H1 (cell line): ENCODE measurements at regions not wholly inside any gene's neighbourhood (a gene's known extent, or its start where the extent isn't known, plus 50 kb on each side); places are given as distances from the start of the nearest gene placed in this dataset.

ENCODE experiments used
- CTCF ChIA-PET: fragments of 300-600 bp; sonication (Branson Sonifier 250); formaldehyde crosslinking; loops from one replicate; lab custom pipeline; 2021; ENCODE audit not compliant: partially characterized antibody; lab: Charles Lee
- POLR2A ChIA-PET: fragments of 300-600 bp; sonication (Branson Sonifier 250); formaldehyde crosslinking; loops from one replicate; lab custom pipeline; 2021; ENCODE audit warnings: inconsistent platforms; ENCODE audit not compliant: partially characterized antibody; lab: Charles Lee
- DNase-seq, 2 experiments: peaks; one replicate each; pipeline versions ENCODE4 v3.0.0 to v3.0.0-alpha.2; 2010 to 2022; ENCODE audit warnings: low spot score in 2 of 2, low read depth in 1 of 2, mixed read lengths in 1 of 2
- FAIRE-seq: peaks from 2 replicates; lab custom pipeline; 2011; peaks lifted over from hg19 to GRCh38; lab: Jason Lieb, UNC
- H2AFZ ChIP-seq: 2 replicates; pipeline ENCODE4 v1.8.1; 2012; ENCODE audit warnings: low read length, inconsistent platforms
- H2AK5ac ChIP-seq: 2 replicates; pipeline ENCODE4 v1.6.1; 2013; ENCODE audit warnings: low read depth, low read length
- H2BK120ac ChIP-seq: replicated peaks from 2 replicates; pipeline ENCODE3; 2013; ENCODE audit warnings: low read depth, low read length, inconsistent platforms
- H2BK12ac ChIP-seq: 2 replicates; pipeline ENCODE4 v1.6.1; 2013; ENCODE audit warnings: low read depth, low read length
- H2BK15ac ChIP-seq: 2 replicates; pipeline ENCODE4 v1.6.1; 2013; ENCODE audit warnings: low read length
- H2BK20ac ChIP-seq: 2 replicates; pipeline ENCODE4 v1.6.1; 2013; ENCODE audit warnings: low read length
- H2BK5ac ChIP-seq: 2 replicates; pipeline ENCODE4 v1.6.1; 2013; ENCODE audit warnings: low read depth, low read length
- H3K14ac ChIP-seq: 2 replicates; pipeline ENCODE4 v1.6.1; 2013; ENCODE audit warnings: inconsistent platforms; ENCODE audit not compliant: insufficient read length
- H3K18ac ChIP-seq: 2 replicates; pipeline ENCODE4 v1.6.1; 2013; ENCODE audit warnings: low read length; ENCODE audit errors: extremely low read depth
- H3K23ac ChIP-seq: 2 replicates; pipeline ENCODE4 v1.6.1; 2013; ENCODE audit warnings: inconsistent platforms; ENCODE audit not compliant: insufficient read length
- H3K23me2 ChIP-seq: 2 replicates; pipeline ENCODE4 v1.6.1; 2013; ENCODE audit warnings: low read depth, low read length
- H3K27ac ChIP-seq: 2 replicates; pipeline ENCODE4 v1.6.1; 2011; ENCODE audit warnings: low read depth, low read length, inconsistent platforms
- H3K27me3 ChIP-seq, 4 experiments: replicated peaks in 1 of 4; 1 replicate in 1 of 4; 2 replicates in 3 of 4; pipeline versions ENCODE4 v1.6.1 to v1.8.1; 2011 to 2013; ENCODE audit warnings: low read length in 3 of 4, mild to moderate bottlenecking in 3 of 4, inconsistent platforms in 2 of 4, mixed read lengths in 2 of 4, moderate library complexity in 1 of 4; ENCODE audit not compliant: control insufficient read depth in 3 of 4, insufficient read depth in 3 of 4; ENCODE audit errors: extremely low read depth in 1 of 4
- H3K36me3 ChIP-seq, 4 experiments: 2 replicates each; pipeline versions ENCODE4 v1.6.1 to v1.8.1; 2011 to 2013; ENCODE audit warnings: mild to moderate bottlenecking in 4 of 4, low read length in 3 of 4, moderate library complexity in 2 of 4, control low read depth in 1 of 4, inconsistent platforms in 1 of 4; ENCODE audit not compliant: insufficient read depth in 4 of 4, control insufficient read depth in 2 of 4
- H3K4ac ChIP-seq: replicated peaks from 2 replicates; pipeline ENCODE3; 2013; ENCODE audit warnings: low read length, low read depth, mixed read lengths, inconsistent platforms; ENCODE audit not compliant: insufficient read length
- H3K4me1 ChIP-seq, 4 experiments: replicated peaks in 1 of 4; 1 replicate in 1 of 4; 2 replicates in 3 of 4; pipeline versions ENCODE4 v1.6.1 to v1.8.1; 2011 to 2013; ENCODE audit warnings: low read length in 3 of 4, inconsistent platforms in 2 of 4, mixed read lengths in 1 of 4; ENCODE audit not compliant: insufficient read depth in 4 of 4, control insufficient read depth in 3 of 4
- H3K4me2 ChIP-seq, 2 experiments: 2 replicates each; pipeline versions ENCODE4 v1.6.1 to v1.8.1; 2011 to 2013; ENCODE audit warnings: low read depth in 2 of 2, low read length in 2 of 2, control low read depth in 1 of 2, inconsistent platforms in 1 of 2, mild to moderate bottlenecking in 1 of 2; ENCODE audit not compliant: insufficient read depth in 1 of 2
- H3K4me3 ChIP-seq, 4 experiments: fragments of 200-600, 300-600 bp in 1 of 4; sonication (generic), shearing (Covaris generic), sonication (Bioruptor Twin) in 1 of 4; 2 replicates each; pipeline versions ENCODE4 v1.5.1 to v1.8.1; 2011 to 2016; ENCODE audit warnings: low read length in 4 of 4, low read depth in 3 of 4, control low read depth in 2 of 4, inconsistent platforms in 2 of 4, mild to moderate bottlenecking in 2 of 4, mixed read lengths in 1 of 4, moderate library complexity in 1 of 4; ENCODE audit not compliant: insufficient read depth in 2 of 4; ENCODE audit errors: extremely low read depth in 1 of 4
- H3K56ac ChIP-seq: replicated peaks from 2 replicates; pipeline ENCODE3; 2013; ENCODE audit warnings: low read depth, mild to moderate bottlenecking, mixed read lengths, low read length, inconsistent platforms; ENCODE audit not compliant: insufficient read length
- H3K79me1 ChIP-seq: 2 replicates; pipeline ENCODE4 v1.6.1; 2013; ENCODE audit warnings: low read depth, low read length, control low read depth
- H3K79me2 ChIP-seq, 2 experiments: 2 replicates each; pipeline versions ENCODE4 v1.6.1 to v1.8.1; 2012 to 2013; ENCODE audit warnings: low read length in 2 of 2, mild to moderate bottlenecking in 2 of 2, inconsistent platforms in 1 of 2; ENCODE audit not compliant: insufficient read depth in 2 of 2, control insufficient read depth in 1 of 2
- H3K9ac ChIP-seq, 4 experiments: replicated peaks in 1 of 4; 1 replicate in 1 of 4; 2 replicates in 3 of 4; pipeline versions ENCODE4 v1.6.1 to v1.8.1; 2011 to 2013; ENCODE audit warnings: low read depth in 3 of 4, low read length in 3 of 4, control low read depth in 2 of 4, mild to moderate bottlenecking in 2 of 4, moderate library complexity in 2 of 4, inconsistent platforms in 1 of 4; ENCODE audit errors: extremely low read depth in 1 of 4
- H3K9me3 ChIP-seq, 2 experiments: 2 replicates each; pipeline versions ENCODE4 v1.6.1 to v1.8.1; 2012 to 2013; ENCODE audit warnings: mild to moderate bottlenecking in 2 of 2, moderate library complexity in 2 of 2, control low read depth in 1 of 2, inconsistent platforms in 1 of 2, low read depth in 1 of 2, low read length in 1 of 2, mixed read lengths in 1 of 2; ENCODE audit not compliant: insufficient read depth in 2 of 2
- H4K20me1 ChIP-seq, 2 experiments: replicated peaks in 1 of 2; 2 replicates each; pipeline versions ENCODE3 to v1.8.1; 2011 to 2013; ENCODE audit warnings: inconsistent platforms in 2 of 2, low read length in 2 of 2, mild to moderate bottlenecking in 1 of 2; ENCODE audit not compliant: insufficient read depth in 2 of 2, control insufficient read depth in 1 of 2
- H4K5ac ChIP-seq: 2 replicates; pipeline ENCODE4 v1.6.1; 2013; ENCODE audit warnings: low read length, low read depth, mixed read lengths, inconsistent platforms; ENCODE audit not compliant: insufficient read length
- H4K8ac ChIP-seq: 2 replicates; pipeline ENCODE4 v1.8.0; 2013; ENCODE audit warnings: mild to moderate bottlenecking, moderate library complexity, low read length, inconsistent platforms; ENCODE audit not compliant: insufficient read depth; ENCODE audit errors: extremely low read depth
- H4K91ac ChIP-seq: replicated peaks from 2 replicates; pipeline ENCODE3; 2013; ENCODE audit warnings: low read length, mixed read lengths, inconsistent platforms; ENCODE audit not compliant: insufficient read length
- GTF2F1 ChIP-seq: IDR thresholded peaks from 2 replicates; pipeline ENCODE4 v1.6.1; 2012; ENCODE audit warnings: low read depth, low read length, improper control_type of control experiment, borderline replicate concordance
- RFX5 ChIP-seq: IDR thresholded peaks from 2 replicates; pipeline ENCODE4 v1.6.1; 2011; ENCODE audit warnings: low read depth, low read length, improper control_type of control experiment, borderline replicate concordance
- WGBS, 2 experiments: shearing (Covaris generic) in 1 of 2; methylation state at CpG; one replicate each; pipeline versions ENCODE4 v1.1.6 to v1.1.7; 2013 to 2015; ENCODE audit warnings: low lambda C conversion rate in 2 of 2, mixed read lengths in 2 of 2, inconsistent platforms in 1 of 2, low coverage in 1 of 2, missing lambda C conversion rate in 1 of 2; ENCODE audit not compliant: insufficient replicate concordance in 2 of 2, insufficient coverage in 1 of 2, insufficient read length in 1 of 2; ENCODE audit errors: extremely low coverage in 1 of 2, missing lambda C conversion rate in 1 of 2; 5-methylcytosine and 5-hydroxymethylcytosine counted together
- TF ChIP-seq, protein P1 (sequence below), 3 experiments: IDR thresholded peaks; 1 replicate in 2 of 3; 2 replicates in 1 of 3; pipeline versions ENCODE4 v1.5.1 to v1.6.1; 2011; ENCODE audit warnings: low read length in 3 of 3, mild to moderate bottlenecking in 3 of 3, inconsistent platforms in 2 of 3, low read depth in 1 of 3, moderate library complexity in 1 of 3; ENCODE audit not compliant: insufficient read depth in 1 of 3; ENCODE audit errors: control extremely low read depth in 1 of 3

DNA sequence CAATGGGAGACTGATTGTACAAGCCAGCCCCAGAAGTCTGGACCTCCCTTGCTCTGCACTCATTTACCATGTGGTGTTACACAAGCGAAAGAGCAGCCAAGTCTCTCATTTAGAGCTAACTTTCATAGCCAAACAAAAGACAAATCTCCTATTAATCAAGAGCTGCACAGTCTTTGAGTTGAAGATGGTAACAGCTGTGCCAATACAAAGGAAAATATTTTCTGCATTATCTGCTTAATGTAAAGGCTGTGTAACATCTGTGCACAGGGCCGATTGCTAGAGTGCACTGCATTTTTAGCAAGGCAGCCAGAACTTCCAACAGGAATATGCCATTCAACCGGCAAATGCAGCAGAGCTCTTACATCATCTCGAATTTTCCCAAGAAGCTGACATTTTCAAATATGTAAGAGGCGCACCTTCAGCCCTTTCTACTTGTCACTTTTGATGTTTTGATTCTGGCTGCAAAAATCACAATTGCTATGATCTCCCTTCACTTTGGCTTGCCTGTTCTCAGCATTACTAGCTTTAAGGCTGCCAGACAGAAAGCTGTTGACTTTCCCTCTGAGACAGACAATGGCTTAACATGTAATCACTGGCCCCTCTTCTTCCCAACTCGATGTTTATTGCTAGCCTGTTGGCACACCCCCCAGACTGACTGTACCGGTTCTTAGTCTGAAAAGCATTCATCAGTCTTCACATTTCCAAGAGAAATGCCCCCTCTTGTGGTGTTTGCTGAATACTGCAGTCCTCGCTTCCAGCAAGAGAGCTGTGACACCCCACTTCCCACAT is 96.9 kb upstream of the TANK start:
- Histone ChIP-seq H4K5ac (no peak overlapping the region), H4K20me1 (no peaks in the 10 kb centered on the region), H3K79me1 (no peaks in the 10 kb centered on the region), H3K56ac (no peak overlapping the region), H3K27me3 (no peaks in the 10 kb centered on the region), H2BK15ac (no peak overlapping the region), H2BK12ac (no peak overlapping the region), H3K14ac (no peak overlapping the region), H3K4me2 (no peak overlapping the region), H3K36me3 (no peaks in the 10 kb centered on the region), H3K18ac (no peak overlapping the region; the same call in 1 of the 2 replicates), H3K9me3 (no peaks in the 10 kb centered on the region), H3K4me1 (peaks cover 0 to 5% (median 0%) of the 10 kb centered on the region in 4 experiments; a peak in 2 of 7 replicates), H3K23ac (no peak overlapping the region), H2BK20ac (no peak overlapping the region), H2AK5ac (no peak overlapping the region), H4K91ac (no peak overlapping the region), H3K79me2 (no peaks in the 10 kb centered on the region), H2AFZ (0 out of 2 replicates have a peak overlapping the region, but pooled peaks have one; percentile 90), H3K4ac (no peak overlapping the region), H2BK5ac (no peak overlapping the region), H3K9ac (no peak overlapping the region), H2BK120ac (no peak overlapping the region), H3K4me3 (no peak overlapping the region), H4K8ac (no peak overlapping the region), H3K27ac (no peak overlapping the region), H3K23me2 (no peaks in the 10 kb centered on the region)
- POLR2A ChIA-PET, result no interaction called here
- WGBS, 2 experiments, result 56% methylated on average over 8 of the region's 8 CpGs; no CpG with 5 or more reads in 1 of the 2 experiments
- CTCF ChIA-PET, result interaction anchor here (0.5 to 6.6 kb wide), 58 partner anchors 8 to 1255 kb away, joined by 3 to 56 read pairs (median 4); no protein-coding TSS in a partner anchor
- DNase-seq, result peak; percentile 41 to 85
- FAIRE-seq, result peak; percentile 93
- TF ChIP-seq GTF2F1, result no peak
- TF ChIP-seq, protein P1, sequence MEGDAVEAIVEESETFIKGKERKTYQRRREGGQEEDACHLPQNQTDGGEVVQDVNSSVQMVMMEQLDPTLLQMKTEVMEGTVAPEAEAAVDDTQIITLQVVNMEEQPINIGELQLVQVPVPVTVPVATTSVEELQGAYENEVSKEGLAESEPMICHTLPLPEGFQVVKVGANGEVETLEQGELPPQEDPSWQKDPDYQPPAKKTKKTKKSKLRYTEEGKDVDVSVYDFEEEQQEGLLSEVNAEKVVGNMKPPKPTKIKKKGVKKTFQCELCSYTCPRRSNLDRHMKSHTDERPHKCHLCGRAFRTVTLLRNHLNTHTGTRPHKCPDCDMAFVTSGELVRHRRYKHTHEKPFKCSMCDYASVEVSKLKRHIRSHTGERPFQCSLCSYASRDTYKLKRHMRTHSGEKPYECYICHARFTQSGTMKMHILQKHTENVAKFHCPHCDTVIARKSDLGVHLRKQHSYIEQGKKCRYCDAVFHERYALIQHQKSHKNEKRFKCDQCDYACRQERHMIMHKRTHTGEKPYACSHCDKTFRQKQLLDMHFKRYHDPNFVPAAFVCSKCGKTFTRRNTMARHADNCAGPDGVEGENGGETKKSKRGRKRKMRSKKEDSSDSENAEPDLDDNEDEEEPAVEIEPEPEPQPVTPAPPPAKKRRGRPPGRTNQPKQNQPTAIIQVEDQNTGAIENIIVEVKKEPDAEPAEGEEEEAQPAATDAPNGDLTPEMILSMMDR (IDR thresholded peaks at IDR 0.05; ENCODE audit: control extremely low read depth in 1 of 3, insufficient read depth in 1 of 3, low read depth in 1 of 3, low read length in 3 of 3), result peak; percentile 50 to 90 (median 79)
- no peak for TF ChIP-seq RFX5
